Stimulated activated CD4-positive, alpha-beta T cell treated with anti-CD3 and anti-CD28 coated beads, Interleukin-12 subunit alpha, Interleukin-12 subunit beta, amount 100 ng/mL, for 24 hours (primary cell): ENCODE measurements at regions not wholly inside any gene's neighbourhood (a gene's known extent, or its start where the extent isn't known, plus 50 kb on each side); places are given as distances from the start of the nearest gene placed in this dataset.
"Not testable (repeated sequence)": the region's sequence is repeated elsewhere in the genome, so short reads cannot be mapped to it uniquely, and the experiment has no call there.

ENCODE experiments used
- DNase-seq, 2 experiments: peaks; one replicate each; pipeline ENCODE4 v3.0.0-alpha.2; 2020; ENCODE audit warnings: low read depth in 2 of 2

- DNase-seq: no peak
These were observed 75.1 kb downstream of the HAUS1 start for GRCh38 chr18:46179306-46179705.

- DNase-seq: no peak
These were observed 78.6 kb downstream of the HAUS1 start for GRCh38 chr18:46182633-46183358.

GRCh38 chr18:46184296-46184695 lies 80.1 kb downstream of the HAUS1 start:
- not testable (repeated sequence) for DNase-seq

- no peak for DNase-seq
These were observed 80.5 kb downstream of the HAUS1 start for GRCh38 chr18:46184727-46185126.

- DNase-seq: no peak
These were observed 86.5 kb downstream of the HAUS1 start for GRCh38 chr18:46190667-46191066.

GRCh38 chr18:46196627-46197243 lies 92.5 kb downstream of the HAUS1 start:
- no peak for DNase-seq

- no peak for DNase-seq
These were observed 95.4 kb downstream of the HAUS1 start for GRCh38 chr18:46199515-46200147.

- DNase-seq: not testable (repeated sequence)
These were observed 96.2 kb downstream of the HAUS1 start for GRCh38 chr18:46200178-46201055.

GRCh38 chr18:46204143-46204542 lies 100.0 kb downstream of the HAUS1 start:
- DNase-seq: no peak

- no peak for DNase-seq
These were observed 103.8 kb downstream of the HAUS1 start for GRCh38 chr18:46207985-46208384.

GRCh38 chr18:46209161-46209560 lies 105.0 kb downstream of the HAUS1 start:
- DNase-seq: no peak

- no peak for DNase-seq
These were observed 107.6 kb downstream of the HAUS1 start for GRCh38 chr18:46211816-46212215.

GRCh38 chr18:46212398-46212797 lies 108.2 kb downstream of the HAUS1 start:
- no peak for DNase-seq

GRCh38 chr18:46213295-46213694 lies 109.1 kb downstream of the HAUS1 start:
- DNase-seq: no peak

- DNase-seq: no peak
These were observed 110.2 kb downstream of the HAUS1 start for GRCh38 chr18:46214435-46214834.

- DNase-seq: no peak
These were observed 111.9 kb downstream of the HAUS1 start for GRCh38 chr18:46215902-46216723.

GRCh38 chr18:46220116-46220515 lies 115.9 kb downstream of the HAUS1 start:
- DNase-seq: no peak

- no peak for DNase-seq
These were observed 117.9 kb downstream of the HAUS1 start for GRCh38 chr18:46222093-46222492.

- no peak for DNase-seq
These were observed 118.7 kb downstream of the HAUS1 start for GRCh38 chr18:46222710-46223360.

GRCh38 chr18:46224181-46224775 lies 120.1 kb downstream of the HAUS1 start:
- DNase-seq: no peak
